GM18519 (cell line): ENCODE measurements at regions not wholly inside any gene's neighbourhood (a gene's known extent, or its start where the extent isn't known, plus 50 kb on each side); places are given as distances from the start of the nearest gene placed in this dataset.
"Not testable (repeated sequence)": the region's sequence is repeated elsewhere in the genome, so short reads cannot be mapped to it uniquely, and the experiment has no call there.

ENCODE experiments used
- ATAC-seq: cut with Tn5 transposase; IDR thresholded peaks from one replicate; pipeline ENCODE4 v1.9.1; 2021; ENCODE audit warnings: mild to moderate bottlenecking, moderate library complexity; ENCODE audit not compliant: unreplicated experiment, low FRiP score

DNA sequence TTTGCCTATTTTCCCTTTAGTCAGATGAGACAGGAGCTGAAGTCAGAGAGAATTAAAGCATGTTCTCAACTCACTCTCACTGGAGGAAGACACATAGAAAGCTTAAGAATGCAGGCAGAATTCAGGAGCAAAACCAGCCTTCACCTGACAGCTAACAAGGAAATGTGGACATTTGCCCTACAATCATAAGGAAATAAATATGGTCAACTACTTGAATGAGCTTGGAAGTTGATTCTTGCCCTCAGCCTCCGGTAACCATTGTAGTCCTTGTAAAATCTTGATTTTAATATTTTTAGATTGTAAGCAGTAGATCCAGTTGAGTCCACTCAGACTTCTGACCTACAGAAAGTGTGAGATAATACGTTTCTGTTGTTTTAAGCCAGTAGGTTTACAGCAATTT is 752.5 kb upstream of the ZWINT start:
- no peak for ATAC-seq

DNA sequence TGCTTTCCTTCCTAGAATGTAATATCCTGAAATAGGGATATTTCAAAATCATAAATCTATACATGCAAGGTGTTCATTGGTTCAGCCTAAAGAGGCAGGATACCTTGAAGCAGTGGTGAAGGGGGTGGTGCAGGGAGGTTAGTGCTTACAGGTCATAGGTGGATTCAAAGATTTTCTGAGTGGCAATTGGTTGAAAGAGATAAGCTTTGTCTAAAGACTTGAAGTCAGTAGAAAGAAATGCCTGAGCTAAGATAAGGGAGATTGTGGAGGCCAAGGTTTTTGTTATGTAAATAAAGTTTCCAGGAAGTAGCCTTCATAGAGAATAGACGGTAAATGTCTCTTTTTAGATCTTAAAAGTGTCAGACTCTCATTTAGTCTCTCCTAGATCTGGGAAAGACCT is 741.2 kb upstream of the ZWINT start:
- ATAC-seq: no peak

DNA sequence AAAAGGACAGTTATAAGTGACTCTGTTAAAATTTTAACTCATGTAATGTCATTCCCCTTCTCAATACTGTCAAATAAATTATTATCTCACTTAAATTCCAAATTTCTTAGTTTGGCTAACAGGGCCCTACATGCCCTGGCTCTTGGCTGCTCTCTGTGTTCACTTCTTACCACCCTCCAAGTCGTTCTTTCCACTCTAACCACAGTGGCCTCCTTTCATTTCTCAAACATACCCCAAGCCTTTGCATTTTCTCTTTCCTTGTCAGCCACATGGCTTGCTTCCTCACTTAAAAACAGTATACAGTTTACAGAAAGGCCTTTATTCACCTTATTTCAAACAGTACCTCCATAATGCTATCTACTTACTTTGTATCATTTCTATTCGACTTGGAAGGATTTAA is 737.1 kb upstream of the ZWINT start:
- no peak for ATAC-seq

DNA sequence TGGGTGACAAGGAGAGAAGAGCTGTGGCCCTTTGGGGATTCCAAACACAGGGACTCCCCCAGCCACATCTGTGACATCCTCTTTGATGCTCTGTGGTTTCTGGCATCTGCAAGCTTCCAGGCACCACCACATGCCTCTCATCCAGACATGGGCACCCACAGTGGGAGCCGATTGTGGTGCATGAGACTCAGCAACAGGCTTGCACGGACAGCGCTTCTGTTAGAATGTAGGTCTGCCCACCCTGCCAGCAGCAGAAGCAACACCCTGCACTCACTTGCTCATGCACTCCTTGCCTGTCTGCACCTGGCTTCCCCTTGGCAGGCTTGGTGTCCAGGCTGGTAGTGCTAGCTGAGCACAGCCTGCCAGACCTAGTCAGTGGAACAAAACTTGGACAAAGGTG is 735.0 kb upstream of the ZWINT start:
- no peak for ATAC-seq

DNA sequence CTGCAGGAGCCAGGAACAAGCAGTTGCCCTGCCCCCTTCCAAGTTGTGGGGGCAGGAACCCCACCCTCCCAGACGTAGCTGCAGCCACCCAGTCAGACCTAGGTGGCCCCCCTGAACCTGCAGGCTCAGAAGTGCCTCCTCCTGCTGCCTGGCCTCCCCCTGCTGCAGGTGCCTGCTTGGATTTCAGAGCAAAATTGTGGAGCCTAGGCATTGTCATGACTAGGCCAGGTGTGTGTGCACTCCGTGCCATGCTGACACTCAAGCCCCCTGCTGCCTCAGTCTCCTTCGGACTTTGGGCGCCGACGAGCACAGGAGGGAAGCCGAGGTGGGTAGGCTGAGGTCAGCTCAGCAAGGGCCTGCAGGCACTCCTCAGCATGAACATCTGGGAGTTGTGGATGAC is 733.9 kb upstream of the ZWINT start:
- ATAC-seq: no peak

DNA sequence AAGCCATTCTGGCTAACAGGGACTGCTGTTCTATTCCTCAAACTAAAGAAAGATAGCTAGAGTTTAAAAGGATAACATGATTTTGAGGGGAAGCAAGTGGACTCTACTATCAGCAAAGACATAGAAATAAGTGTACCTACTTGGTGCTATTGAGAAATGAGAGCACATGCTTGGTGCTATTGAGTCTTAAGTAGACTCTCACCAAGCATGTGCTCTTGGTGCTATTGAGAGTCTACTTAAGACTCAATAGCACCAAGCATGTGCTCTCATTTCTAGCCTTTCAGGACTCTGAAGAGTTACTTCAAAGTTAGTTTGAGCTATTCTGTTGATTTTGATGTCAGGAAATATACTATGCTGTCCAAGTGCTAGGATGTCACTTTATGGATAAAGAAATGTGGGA is 733.0 kb upstream of the ZWINT start:
- no peak for ATAC-seq

DNA sequence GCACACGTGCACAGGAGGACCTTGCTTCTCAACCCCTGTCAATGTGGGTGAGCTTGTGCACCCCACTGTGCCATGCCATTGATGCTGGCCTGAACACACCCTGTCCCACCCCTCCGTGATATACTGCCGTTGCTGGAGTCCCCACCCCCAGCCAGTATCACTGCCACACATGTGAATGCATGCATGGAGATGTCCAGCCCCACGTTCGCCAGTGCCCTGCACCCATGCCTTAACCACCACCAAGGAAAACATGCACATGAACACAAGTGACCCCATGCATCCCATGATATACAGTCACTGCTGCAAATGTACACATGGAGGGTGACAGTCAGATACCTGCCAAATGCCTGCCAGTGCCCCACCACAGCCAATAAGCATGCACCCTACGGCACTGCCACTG is 692.5 kb upstream of the ZWINT start:
- ATAC-seq: no peak

DNA sequence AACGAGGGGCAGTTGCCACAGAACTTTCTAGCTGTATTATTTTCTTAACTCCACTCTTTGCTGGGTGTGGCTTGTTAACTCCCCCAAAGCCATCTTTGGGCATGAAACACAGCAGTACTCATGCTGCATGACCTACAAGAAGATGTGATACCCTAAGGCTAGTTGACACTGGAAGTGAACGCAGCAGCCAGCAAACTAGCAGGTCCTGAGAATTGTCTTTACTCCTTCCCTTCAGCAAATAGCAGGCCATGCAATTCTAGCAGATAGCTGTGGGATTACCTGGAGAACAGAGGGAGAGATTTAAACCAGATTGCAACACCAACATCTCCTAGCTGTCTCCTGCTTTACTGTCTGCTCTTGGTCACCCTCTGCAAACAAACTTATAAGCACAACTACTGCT is 688.0 kb upstream of the ZWINT start:
- ATAC-seq: no peak

DNA sequence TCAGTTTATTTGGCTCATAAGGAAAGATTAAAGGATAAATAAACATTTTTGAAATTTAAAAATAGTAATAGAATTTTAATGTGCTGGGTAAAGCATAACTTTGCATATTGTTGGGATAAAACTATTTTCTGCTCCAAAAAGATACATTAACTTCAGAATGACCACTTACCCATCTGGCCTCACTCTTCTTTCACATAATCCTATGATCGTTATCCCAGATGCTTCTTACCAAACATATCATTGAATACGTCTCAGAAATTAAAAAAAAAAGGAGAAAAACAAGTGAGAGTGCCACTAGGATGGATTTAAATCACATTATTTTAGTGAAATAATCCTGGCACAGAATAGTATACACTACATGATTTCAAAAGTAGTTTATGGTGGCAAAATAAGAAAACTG is 677.5 kb upstream of the ZWINT start:
- no peak for ATAC-seq

DNA sequence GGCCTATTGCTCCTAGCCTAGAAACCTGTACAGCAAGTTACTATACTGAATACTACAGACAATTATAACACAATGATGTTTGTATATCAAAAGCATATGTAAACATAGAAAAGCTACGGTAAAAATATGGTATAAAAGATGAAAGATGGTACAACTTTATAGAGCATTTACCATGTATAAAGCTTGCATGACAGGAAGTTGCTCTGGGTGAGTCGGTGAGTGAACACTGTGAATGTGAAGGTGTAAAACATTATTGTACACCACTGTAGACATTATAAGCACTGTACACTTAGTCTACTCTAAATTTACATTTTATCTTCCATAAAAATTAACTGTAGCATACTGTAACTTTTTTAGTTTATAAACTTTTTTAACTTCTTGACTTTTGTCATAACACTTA is 674.3 kb upstream of the ZWINT start:
- ATAC-seq: no peak

DNA sequence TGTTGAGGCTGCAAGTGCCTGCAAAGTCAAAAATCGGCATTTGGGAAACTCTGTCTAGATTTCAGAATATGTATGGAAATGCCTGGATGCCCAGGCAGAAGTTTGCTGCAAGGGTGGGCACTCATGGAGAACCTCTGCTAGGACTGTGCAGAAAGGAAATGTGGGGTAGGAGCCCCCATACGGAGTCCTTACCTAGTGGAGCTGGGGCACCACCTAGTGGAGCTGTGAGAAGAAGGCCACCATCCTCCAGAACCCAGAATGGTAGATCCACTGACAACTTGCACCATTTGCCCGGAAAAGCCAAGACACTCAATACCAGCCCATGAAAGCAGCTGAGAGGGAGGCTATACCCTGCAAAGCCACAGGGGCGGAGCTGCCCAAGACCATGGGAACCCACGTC is 671.2 kb upstream of the ZWINT start:
- ATAC-seq: not testable (repeated sequence)

DNA sequence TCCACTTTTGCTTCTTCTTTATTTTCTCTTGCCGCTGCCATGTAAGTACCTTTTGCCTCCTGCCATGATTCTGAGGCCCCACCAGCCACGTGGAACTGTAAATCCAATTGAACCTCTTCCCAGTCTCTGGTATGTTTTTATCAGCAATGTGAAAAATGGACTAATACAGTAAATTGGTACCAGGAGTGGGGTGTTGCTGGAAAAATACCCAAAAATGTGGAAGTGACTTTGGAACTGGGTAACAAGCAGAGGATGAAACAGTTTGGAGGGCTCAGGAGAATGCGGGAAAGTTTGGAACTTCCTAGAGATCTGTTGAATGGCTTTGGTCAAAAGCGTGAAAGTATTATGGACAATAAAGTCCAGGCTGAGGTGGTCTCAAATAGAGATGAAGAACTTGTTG is 670.3 kb upstream of the ZWINT start:
- no peak for ATAC-seq

DNA sequence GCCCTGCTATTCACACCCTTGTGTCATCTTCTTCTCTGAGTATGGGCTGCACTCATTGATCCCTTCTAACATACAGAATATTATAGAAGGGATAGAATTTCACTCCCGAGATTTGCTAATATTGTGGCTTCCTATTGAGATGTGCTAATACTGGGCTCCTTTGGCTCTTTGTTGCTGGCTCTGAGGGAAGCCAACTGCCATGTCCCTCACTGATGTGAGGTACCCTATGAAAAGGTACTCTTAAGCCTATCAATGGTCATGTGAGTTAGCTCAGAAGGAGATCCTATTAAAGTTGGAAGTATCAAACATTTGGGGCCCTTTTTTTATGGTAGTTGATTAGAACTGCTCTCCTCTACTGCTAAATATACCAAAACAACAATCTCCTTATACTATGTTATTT is 665.2 kb upstream of the ZWINT start:
- ATAC-seq: no peak

DNA sequence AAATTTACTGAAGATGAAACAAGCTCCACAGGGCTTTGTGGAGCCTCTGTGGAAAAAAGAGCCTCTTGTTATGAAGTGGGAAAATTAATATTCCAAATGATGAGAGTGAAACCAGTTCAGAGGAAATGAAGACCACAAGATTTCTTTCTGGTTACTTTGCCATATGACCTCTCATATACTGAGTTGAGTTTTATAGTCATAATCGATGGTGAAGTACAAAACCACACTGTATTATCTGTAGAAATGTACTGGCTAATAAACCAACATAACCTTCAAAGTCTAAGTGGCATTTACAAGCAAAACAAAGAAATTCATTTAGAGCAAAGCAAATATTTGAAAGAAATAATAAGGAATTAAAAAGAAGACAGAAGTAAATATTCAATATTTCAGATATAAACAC is 662.6 kb upstream of the ZWINT start:
- ATAC-seq: no peak

DNA sequence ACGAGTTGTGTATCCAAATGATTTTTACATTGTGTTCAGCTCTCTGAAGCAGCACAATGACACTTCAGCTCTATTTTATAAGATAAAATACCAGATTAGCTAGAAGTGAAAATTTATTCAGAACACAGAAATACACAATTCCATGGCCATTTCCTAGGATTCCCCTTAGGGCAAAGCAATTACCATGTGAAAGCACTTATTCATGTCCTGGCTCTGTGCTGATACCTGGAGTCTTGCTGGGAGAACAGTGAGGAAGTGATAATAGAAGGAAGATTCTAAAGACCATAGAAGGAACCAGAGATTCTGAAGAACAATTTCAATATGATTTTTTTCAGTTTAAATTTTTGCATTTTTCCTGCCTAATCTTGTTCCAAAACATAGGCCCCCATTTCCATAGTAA is 657.4 kb upstream of the ZWINT start:
- no peak for ATAC-seq

DNA sequence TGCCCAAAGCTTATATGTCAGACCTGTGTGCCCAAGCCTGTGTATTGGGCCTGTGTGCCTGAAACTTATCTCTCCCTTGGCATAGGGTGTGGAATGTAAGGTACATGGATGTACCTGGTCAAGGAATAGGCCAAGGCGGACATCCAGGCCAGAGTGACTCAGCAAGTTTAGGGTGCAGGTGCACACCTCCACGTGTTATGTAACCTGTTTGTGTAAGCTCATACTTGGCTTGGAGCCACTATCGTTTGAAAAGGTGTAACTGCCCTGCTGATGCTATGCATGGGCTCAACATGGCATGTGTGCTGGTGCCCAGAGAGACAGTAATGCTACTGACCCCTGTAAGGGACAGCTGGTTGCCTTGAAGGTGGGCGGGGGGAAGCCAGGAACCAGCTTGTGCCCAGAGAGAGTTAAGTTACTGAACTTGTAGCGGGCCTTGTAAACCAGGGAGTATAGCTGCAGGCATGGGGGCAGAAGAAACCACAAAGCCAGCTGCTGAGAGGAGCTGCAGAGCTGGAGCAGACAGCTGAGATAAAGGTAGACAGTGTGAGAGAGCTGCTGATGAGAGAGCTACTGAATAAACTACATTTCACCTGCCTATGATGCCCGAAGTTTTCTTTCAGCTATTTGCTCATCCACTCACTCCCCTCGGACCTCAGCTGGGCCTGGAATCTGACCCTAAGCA is 656.4 kb upstream of the ZWINT start:
- no peak for ATAC-seq

DNA sequence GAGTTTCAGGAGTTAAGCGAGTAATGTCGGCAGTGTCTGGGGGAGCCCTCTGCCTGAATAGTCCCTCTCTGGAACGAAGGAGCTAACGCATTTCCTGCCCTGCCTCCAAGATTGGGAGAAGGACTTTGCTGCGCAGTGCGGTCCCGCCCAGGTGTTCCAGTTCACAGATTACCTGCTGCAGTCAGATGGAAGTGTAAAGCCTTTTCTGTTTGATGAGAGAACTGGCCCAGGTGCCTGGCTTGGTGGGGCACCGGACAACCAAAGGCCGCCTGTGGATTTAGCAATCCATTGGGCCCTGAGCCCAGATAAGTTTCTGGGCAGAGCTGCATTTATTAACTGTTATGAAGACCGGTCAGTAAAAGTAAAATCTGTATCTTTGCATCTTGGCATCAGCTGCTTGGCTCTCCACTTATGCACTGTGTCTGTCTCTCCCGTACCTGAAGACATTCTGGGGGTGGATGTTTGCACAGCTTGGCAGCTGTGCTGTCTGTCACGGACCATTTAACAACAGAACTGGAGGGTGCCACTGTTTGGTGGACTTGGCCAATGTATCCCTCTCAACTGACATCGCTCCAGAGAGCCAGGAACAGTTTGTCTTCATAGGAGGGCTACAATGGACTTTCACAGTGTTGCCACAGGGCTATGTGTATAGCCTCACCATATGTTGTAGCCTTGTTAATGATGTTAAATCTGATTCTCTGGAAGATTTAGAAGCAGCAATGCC is 654.7 kb upstream of the ZWINT start:
- ATAC-seq: no peak

DNA sequence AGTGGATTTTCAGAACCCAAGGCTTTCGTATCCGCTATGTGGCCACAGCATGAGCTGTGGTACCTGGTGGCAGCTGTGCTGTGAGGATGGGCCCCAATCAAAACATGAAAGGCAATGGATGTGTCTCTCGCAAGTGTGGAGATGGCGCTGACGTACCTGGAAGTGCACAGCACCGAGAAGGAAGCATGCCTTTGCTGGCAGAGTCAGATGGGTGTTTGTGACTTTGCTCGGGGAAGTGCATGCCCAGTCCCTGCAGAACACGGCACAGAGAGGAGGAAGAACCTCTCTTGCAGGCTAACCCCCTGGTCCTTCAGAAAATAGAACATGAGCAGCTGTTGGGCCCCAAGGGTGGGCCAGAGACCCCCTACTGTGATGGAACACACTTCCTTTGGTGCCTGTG is 654.1 kb upstream of the ZWINT start:
- ATAC-seq: no peak

DNA sequence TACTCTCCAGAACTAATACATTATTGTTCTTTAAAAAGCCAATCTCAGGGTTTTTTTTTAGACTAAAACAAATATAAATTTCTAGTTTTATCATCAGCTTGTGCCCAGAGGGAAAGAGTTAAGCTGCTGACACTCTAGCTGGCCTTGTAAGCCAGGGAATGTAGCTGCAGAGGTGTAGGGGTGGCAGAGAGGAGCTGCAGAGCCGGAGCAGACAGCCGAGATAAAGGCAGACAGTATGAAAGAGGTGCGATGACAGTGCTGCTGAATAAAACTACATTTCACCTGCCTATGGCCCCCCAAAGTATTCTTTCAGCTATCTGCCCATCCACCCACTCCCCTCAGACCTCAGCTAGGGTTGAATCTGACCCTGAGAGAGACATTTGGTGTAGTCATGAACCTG is 653.7 kb upstream of the ZWINT start:
- ATAC-seq: no peak

DNA sequence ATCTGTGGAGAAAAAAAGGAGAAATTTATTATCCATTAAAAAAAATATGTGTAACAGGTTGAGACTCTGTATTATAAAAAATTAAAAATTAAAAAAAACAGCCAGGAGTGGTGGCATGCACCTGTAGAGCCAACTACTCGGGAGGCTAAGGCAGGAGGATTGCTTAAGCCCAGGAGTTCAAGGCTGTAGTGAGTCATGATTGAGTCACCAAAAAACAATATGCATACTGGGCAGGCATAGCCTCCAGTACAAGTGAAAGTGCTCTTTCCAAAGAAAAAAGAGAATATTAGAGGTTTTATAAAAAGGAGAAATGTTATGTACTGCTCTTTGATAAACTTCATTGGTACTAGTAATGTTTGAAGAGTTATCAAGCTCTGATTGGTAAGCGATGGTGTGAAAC is 647.1 kb upstream of the ZWINT start:
- no peak for ATAC-seq

DNA sequence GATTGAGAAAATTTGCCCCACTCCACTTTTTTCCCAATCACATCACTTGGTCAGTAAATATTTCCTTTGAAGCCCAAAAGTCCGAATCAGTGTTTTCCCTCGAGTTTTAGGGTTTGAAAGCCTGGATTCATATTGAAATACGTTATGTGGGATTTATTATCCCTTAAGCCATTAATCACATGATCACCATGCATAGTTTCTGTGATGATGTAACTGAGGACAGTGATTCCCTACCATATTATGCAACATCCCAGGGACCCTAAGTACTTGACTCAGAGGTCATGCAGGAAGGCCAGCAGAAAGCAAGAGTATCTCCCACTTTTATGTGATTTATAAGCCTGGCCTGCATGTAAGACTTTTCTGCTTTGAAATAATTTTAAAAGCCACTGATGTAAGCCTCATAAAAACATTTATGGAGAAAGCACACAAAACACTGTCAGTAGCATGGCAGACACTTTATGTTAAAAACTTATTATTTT is 630.6 kb upstream of the ZWINT start:
- no peak for ATAC-seq

DNA sequence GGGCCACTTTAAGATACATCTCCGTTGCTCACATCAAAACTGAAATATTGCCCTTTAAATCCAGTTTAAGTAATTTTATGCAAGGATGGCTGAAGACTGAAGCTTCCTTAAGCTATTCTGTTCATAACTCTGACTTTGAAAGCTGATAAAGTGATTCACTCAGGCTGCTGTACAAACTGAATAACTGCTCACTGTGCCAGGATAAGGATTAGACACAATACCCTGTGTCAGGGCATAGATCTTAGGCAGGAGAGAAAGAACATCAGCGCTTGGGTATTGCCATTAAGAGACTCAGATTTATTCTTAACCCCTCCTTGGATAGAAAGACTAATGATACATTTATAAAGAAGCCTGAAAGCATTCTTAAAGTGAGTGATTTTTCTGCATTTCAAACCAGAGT is 614.5 kb upstream of the ZWINT start:
- ATAC-seq: no peak
